ENCODE measurements at regions not wholly inside any gene's neighbourhood (a gene's known extent, or its start where the extent isn't known, plus 50 kb on each side); places are given as distances from the start of the nearest gene placed in this dataset.
"Not testable (repeated sequence)": the region's sequence is repeated elsewhere in the genome, so short reads cannot be mapped to it uniquely, and the experiment has no call there.

- TF ChIP-seq CTCF (IDR thresholded peaks at IDR 0.05; ENCODE audit: low read depth, low read length, missing control alignments), result no peak
- H3K4me3 ChIP-seq (ENCODE audit: low read depth, low read length), result no peak overlapping the region
- no peak for DNase-seq (ENCODE audit: low read depth)
Observed at GRCh38 chr21:14748662-14749061, 202.5 kb upstream of the SAMSN1 start.

- TF ChIP-seq CTCF (IDR thresholded peaks at IDR 0.05; ENCODE audit: low read depth, low read length, missing control alignments), result no peak
- H3K4me3 ChIP-seq (ENCODE audit: low read depth, low read length), result no peak overlapping the region
- DNase-seq (ENCODE audit: low read depth), result no peak
Observed at GRCh38 chr21:14744368-14744767, 198.3 kb upstream of the SAMSN1 start.

- no peak for DNase-seq (ENCODE audit: low read depth)
- TF ChIP-seq CTCF (IDR thresholded peaks at IDR 0.05; ENCODE audit: low read depth, low read length, missing control alignments), result no peak
- H3K4me3 ChIP-seq (ENCODE audit: low read depth, low read length), result no peak overlapping the region
Observed at GRCh38 chr21:14742119-14742518, 196.0 kb upstream of the SAMSN1 start.

GRCh38 chr21:14741256-14741655, 195.1 kb upstream of the SAMSN1 start:
- TF ChIP-seq CTCF (IDR thresholded peaks at IDR 0.05; ENCODE audit: low read depth, low read length, missing control alignments), result no peak
- H3K4me3 ChIP-seq (ENCODE audit: low read depth, low read length), result no peak overlapping the region
- no peak for DNase-seq (ENCODE audit: low read depth)

- TF ChIP-seq CTCF (IDR thresholded peaks at IDR 0.05; ENCODE audit: low read depth, low read length, missing control alignments), result no peak
- DNase-seq (ENCODE audit: low read depth), result no peak
- no peak overlapping the region for H3K4me3 ChIP-seq (ENCODE audit: low read depth, low read length)
Observed at GRCh38 chr21:14740692-14741091, 194.6 kb upstream of the SAMSN1 start.

- DNase-seq (ENCODE audit: low read depth), result no peak
- H3K4me3 ChIP-seq (ENCODE audit: low read depth, low read length), result no peak overlapping the region
- no peak for TF ChIP-seq CTCF (IDR thresholded peaks at IDR 0.05; ENCODE audit: low read depth, low read length, missing control alignments)
Observed at GRCh38 chr21:14740116-14740515, 194.0 kb upstream of the SAMSN1 start.

GRCh38 chr21:14739590-14739989, 193.5 kb upstream of the SAMSN1 start:
- no peak for TF ChIP-seq CTCF (IDR thresholded peaks at IDR 0.05; ENCODE audit: low read depth, low read length, missing control alignments)

GRCh38 chr21:14738576-14738975, 192.5 kb upstream of the SAMSN1 start:
- not testable (repeated sequence) for H3K4me3 ChIP-seq (ENCODE audit: low read depth, low read length); DNase-seq (ENCODE audit: low read depth)

More at GRCh38 chr21:14739590-14739989, 193.5 kb upstream of the SAMSN1 start:
- no peak overlapping the region for H3K4me3 ChIP-seq (ENCODE audit: low read depth, low read length)
- DNase-seq (ENCODE audit: low read depth), result no peak
